ENCODE measurements at regions not wholly inside any gene's neighbourhood (a gene's known extent, or its start where the extent isn't known, plus 50 kb on each side); places are given as distances from the start of the nearest gene placed in this dataset.

- H3K36me3 Mint-ChIP-seq: no peaks in the 10 kb centered on the region
- POLR2A ChIA-PET: no interaction called here
- ATAC-seq (peak; percentile 81), DNase-seq (ENCODE audit: low spot score) (no peak)
- peak overlapping the region; percentile 47; the same call in 1 of the 2 replicates for H3K27ac Mint-ChIP-seq
- TF ChIP-seq NR3C1 (CRISPR knock-in tag; conservative IDR thresholded peaks at IDR 0.05; ENCODE audit: low read depth) (no peak), ZNF512 (CRISPR knock-in tag; IDR thresholded peaks at IDR 0.05; ENCODE audit: borderline replicate concordance) (no peak), SMAD3 (CRISPR knock-in tag; IDR thresholded peaks at IDR 0.05; ENCODE audit: borderline replicate concordance) (no peak), KAT7 (CRISPR knock-in tag; IDR thresholded peaks at IDR 0.05; ENCODE audit: borderline replicate concordance) (no peak), ZNF232 (CRISPR knock-in tag; IDR thresholded peaks at IDR 0.05) (no peak), IRF2 (CRISPR knock-in tag; IDR thresholded peaks at IDR 0.05; ENCODE audit: borderline replicate concordance, low read depth) (no peak), ZNF416 (CRISPR knock-in tag; IDR thresholded peaks at IDR 0.05) (no peak)
- TF ChIP-seq, protein P1, sequence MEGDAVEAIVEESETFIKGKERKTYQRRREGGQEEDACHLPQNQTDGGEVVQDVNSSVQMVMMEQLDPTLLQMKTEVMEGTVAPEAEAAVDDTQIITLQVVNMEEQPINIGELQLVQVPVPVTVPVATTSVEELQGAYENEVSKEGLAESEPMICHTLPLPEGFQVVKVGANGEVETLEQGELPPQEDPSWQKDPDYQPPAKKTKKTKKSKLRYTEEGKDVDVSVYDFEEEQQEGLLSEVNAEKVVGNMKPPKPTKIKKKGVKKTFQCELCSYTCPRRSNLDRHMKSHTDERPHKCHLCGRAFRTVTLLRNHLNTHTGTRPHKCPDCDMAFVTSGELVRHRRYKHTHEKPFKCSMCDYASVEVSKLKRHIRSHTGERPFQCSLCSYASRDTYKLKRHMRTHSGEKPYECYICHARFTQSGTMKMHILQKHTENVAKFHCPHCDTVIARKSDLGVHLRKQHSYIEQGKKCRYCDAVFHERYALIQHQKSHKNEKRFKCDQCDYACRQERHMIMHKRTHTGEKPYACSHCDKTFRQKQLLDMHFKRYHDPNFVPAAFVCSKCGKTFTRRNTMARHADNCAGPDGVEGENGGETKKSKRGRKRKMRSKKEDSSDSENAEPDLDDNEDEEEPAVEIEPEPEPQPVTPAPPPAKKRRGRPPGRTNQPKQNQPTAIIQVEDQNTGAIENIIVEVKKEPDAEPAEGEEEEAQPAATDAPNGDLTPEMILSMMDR (IDR thresholded peaks at IDR 0.05): no peak
- TF ChIP-seq, protein P2, sequence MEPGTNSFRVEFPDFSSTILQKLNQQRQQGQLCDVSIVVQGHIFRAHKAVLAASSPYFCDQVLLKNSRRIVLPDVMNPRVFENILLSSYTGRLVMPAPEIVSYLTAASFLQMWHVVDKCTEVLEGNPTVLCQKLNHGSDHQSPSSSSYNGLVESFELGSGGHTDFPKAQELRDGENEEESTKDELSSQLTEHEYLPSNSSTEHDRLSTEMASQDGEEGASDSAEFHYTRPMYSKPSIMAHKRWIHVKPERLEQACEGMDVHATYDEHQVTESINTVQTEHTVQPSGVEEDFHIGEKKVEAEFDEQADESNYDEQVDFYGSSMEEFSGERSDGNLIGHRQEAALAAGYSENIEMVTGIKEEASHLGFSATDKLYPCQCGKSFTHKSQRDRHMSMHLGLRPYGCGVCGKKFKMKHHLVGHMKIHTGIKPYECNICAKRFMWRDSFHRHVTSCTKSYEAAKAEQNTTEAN (CRISPR knock-in tag; IDR thresholded peaks at IDR 0.05): no peak
- TF ChIP-seq, protein P3, sequence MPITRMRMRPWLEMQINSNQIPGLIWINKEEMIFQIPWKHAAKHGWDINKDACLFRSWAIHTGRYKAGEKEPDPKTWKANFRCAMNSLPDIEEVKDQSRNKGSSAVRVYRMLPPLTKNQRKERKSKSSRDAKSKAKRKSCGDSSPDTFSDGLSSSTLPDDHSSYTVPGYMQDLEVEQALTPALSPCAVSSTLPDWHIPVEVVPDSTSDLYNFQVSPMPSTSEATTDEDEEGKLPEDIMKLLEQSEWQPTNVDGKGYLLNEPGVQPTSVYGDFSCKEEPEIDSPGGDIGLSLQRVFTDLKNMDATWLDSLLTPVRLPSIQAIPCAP (CRISPR knock-in tag; IDR thresholded peaks at IDR 0.05): no peak
- TF ChIP-seq, protein P4, sequence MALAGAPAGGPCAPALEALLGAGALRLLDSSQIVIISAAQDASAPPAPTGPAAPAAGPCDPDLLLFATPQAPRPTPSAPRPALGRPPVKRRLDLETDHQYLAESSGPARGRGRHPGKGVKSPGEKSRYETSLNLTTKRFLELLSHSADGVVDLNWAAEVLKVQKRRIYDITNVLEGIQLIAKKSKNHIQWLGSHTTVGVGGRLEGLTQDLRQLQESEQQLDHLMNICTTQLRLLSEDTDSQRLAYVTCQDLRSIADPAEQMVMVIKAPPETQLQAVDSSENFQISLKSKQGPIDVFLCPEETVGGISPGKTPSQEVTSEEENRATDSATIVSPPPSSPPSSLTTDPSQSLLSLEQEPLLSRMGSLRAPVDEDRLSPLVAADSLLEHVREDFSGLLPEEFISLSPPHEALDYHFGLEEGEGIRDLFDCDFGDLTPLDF (CRISPR knock-in tag; IDR thresholded peaks at IDR 0.05): no peak
- TF ChIP-seq, protein P5, sequence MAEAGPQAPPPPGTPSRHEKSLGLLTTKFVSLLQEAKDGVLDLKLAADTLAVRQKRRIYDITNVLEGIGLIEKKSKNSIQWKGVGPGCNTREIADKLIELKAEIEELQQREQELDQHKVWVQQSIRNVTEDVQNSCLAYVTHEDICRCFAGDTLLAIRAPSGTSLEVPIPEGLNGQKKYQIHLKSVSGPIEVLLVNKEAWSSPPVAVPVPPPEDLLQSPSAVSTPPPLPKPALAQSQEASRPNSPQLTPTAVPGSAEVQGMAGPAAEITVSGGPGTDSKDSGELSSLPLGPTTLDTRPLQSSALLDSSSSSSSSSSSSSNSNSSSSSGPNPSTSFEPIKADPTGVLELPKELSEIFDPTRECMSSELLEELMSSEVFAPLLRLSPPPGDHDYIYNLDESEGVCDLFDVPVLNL (CRISPR knock-in tag; IDR thresholded peaks at IDR 0.05; ENCODE audit: borderline replicate concordance, low read depth): no peak
- no peaks in the 10 kb centered on the region for H3K27me3 Mint-ChIP-seq (ENCODE audit: low read depth)
- no peak overlapping the region for H3K4me3 Mint-ChIP-seq
- CTCF ChIA-PET: interaction anchor here (0.5 kb wide), 1 partner anchor 149 kb away, joined by 3 read pairs; no protein-coding TSS in a partner anchor
- peaks cover 3% of the 10 kb centered on the region; the same call in 1 of the 2 replicates for H3K9me3 Mint-ChIP-seq
- peaks cover 27% of the 10 kb centered on the region for H3K4me1 Mint-ChIP-seq
Observed at GRCh38 chr15:61426466-61426865, 197.4 kb upstream of the RORA start.

DNA sequence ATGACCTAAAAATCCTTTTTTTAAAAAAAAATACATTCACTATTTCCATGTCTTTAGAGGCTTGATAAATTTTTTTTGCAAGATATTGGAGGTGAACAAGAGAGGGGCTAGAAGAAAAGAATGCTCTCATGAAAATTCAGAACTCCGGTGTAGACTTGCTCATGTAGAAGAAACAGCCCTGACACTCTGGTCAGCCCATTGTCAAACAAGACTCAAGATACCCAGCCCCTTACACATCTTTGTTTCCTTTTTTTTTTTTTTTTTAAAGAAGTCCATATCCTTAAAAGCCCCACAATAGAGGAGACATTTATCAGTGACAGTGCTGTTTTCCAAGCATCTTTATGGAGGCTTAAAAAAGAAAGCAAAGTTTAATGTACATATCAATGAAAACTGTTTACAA lies 196.8 kb upstream of the RORA start:
- peaks cover 3% of the 10 kb centered on the region; the same call in 1 of the 2 replicates for H3K9me3 Mint-ChIP-seq
- H3K4me3 Mint-ChIP-seq: no peak overlapping the region
- POLR2A ChIA-PET: no interaction called here
- H3K27ac Mint-ChIP-seq: no peak overlapping the region
- H3K36me3 Mint-ChIP-seq: no peaks in the 10 kb centered on the region
- no peaks in the 10 kb centered on the region for H3K27me3 Mint-ChIP-seq (ENCODE audit: low read depth)
- DNase-seq (ENCODE audit: low spot score): no peak
- peaks cover 27% of the 10 kb centered on the region for H3K4me1 Mint-ChIP-seq
- CTCF ChIA-PET: no interaction called here
- TF ChIP-seq NR1H2 (CRISPR knock-in tag; IDR thresholded peaks at IDR 0.05) (no peak), IRF2 (CRISPR knock-in tag; IDR thresholded peaks at IDR 0.05; ENCODE audit: borderline replicate concordance, low read depth) (no peak), HMGA2 (CRISPR knock-in tag; IDR thresholded peaks at IDR 0.05) (no peak), ETV6 (CRISPR knock-in tag; IDR thresholded peaks at IDR 0.05) (no peak), ELF4 (CRISPR knock-in tag; IDR thresholded peaks at IDR 0.05; ENCODE audit: low read depth) (no peak), NFE2L1 (CRISPR knock-in tag; IDR thresholded peaks at IDR 0.05) (no peak), ZNF121 (CRISPR knock-in tag; IDR thresholded peaks at IDR 0.05) (no peak)
- peak; percentile 41; the same call in 1 of the 2 replicates for ATAC-seq

Measured in WTC11 (cell line).